ENCODE measurements at regions not wholly inside any gene's neighbourhood (a gene's known extent, or its start where the extent isn't known, plus 50 kb on each side); places are given as distances from the start of the nearest gene placed in this dataset.

DNA sequence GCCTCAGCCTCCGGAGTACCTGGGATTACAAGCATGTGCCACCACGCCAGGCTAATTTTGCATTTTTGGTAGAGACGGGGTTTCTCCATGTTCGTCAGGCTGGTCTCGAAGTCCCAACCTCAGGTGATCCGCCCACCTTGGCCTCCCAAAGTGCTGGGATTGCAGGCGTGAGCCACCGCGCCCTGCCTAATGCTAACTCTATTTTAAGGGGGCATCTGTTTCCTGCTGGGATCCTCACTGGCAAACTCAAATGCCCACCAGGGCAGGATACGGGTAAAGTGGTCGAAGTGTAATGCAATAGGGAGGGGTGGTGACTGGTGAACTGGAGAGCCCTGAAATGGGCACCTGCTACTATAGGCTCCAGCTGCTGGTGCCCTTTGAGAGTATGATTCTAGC, 131.9 kb upstream of the ZNF217 start:
- no peaks in the 10 kb centered on the region for H3K9me2 ChIP-seq (replicated peaks; ENCODE audit: insufficient read depth, low read length)
- no peak overlapping the region for H3K27ac ChIP-seq (ENCODE audit: low read depth, low read length)
- no peak overlapping the region for H3K9ac ChIP-seq (ENCODE audit: low read length)
- 0 out of 2 replicates have a peak, but pooled peaks cover 2% of the 10 kb centered on the region for H3F3A ChIP-seq (ENCODE audit: insufficient read depth)
- no peaks in the 10 kb centered on the region for H3K79me2 ChIP-seq (ENCODE audit: insufficient read depth, low read length)
- no peak overlapping the region for H3K4me3 ChIP-seq (ENCODE audit: insufficient read depth, low read length, poor library complexity, severe bottlenecking)
- H2AFZ ChIP-seq (ENCODE audit: low read depth, low read length, severe bottlenecking) = no peak overlapping the region
- no peaks in the 10 kb centered on the region for H3K27me3 ChIP-seq (ENCODE audit: low read length)
- H3K4me2 ChIP-seq (ENCODE audit: low read depth, low read length, poor library complexity, severe bottlenecking) = no peak overlapping the region
- no peak for TF ChIP-seq CTCF (IDR thresholded peaks at IDR 0.05; ENCODE audit: insufficient read depth, low read length, poor library complexity, severe bottlenecking)
- no peak for TF ChIP-seq EZH2phosphoT487 (conservative IDR thresholded peaks at IDR 0.05; ENCODE audit: low read length)
- H3K36me3 ChIP-seq (ENCODE audit: low read length) = no peaks in the 10 kb centered on the region
- no peaks in the 10 kb centered on the region for H3K9me3 ChIP-seq (ENCODE audit: insufficient read depth, low read length)
- H4K20me1 ChIP-seq (ENCODE audit: low read depth, low read length) = no peaks in the 10 kb centered on the region

DNA sequence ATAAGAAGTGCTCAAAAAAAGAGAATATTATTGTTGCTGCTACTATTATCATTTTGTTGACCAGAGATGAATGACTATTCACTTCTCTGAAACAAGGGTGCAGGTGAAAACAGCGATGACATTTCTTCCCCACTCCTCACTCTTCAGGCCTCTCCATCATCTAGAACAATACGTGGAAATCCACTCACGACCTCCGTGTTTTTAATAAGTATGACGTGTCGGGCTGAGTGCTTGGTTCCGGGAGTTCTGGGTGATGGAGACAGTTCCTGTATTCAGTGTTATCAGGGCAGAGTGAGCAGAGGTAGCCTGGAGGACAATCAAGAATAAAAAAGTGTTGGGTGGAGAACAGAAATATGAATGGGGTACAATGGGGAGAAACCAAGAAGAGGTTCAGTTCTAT, 130.0 kb upstream of the ZNF217 start:
- Histone ChIP-seq H3K4me3 (ENCODE audit: insufficient read depth, low read length, poor library complexity, severe bottlenecking) (no peak overlapping the region), H3F3A (ENCODE audit: insufficient read depth) (0 out of 2 replicates have a peak, but pooled peaks cover 2% of the 10 kb centered on the region)

GRCh38 chr20:53723045-53723444, 129.4 kb upstream of the ZNF217 start:
- Histone ChIP-seq H3K9ac (ENCODE audit: low read length) (no peak overlapping the region), H3K9me3 (ENCODE audit: insufficient read depth, low read length) (no peaks in the 10 kb centered on the region), H3K27me3 (ENCODE audit: low read length) (no peaks in the 10 kb centered on the region), H3K79me2 (ENCODE audit: insufficient read depth, low read length) (no peaks in the 10 kb centered on the region), H3K27ac (ENCODE audit: low read depth, low read length) (no peak overlapping the region), H4K20me1 (ENCODE audit: low read depth, low read length) (no peaks in the 10 kb centered on the region), H3K4me3 (ENCODE audit: insufficient read depth, low read length, poor library complexity, severe bottlenecking) (no peak overlapping the region), H3K36me3 (ENCODE audit: low read length) (no peaks in the 10 kb centered on the region), H3K4me2 (ENCODE audit: low read depth, low read length, poor library complexity, severe bottlenecking) (no peak overlapping the region), H3K9me2 (replicated peaks; ENCODE audit: insufficient read depth, low read length) (no peaks in the 10 kb centered on the region), H3F3A (ENCODE audit: insufficient read depth) (0 out of 2 replicates have a peak, but pooled peaks cover 2% of the 10 kb centered on the region), H2AFZ (ENCODE audit: low read depth, low read length, severe bottlenecking) (no peak overlapping the region)
- TF ChIP-seq CTCF (IDR thresholded peaks at IDR 0.05; ENCODE audit: insufficient read depth, low read length, poor library complexity, severe bottlenecking) = no peak
- TF ChIP-seq EZH2phosphoT487 (conservative IDR thresholded peaks at IDR 0.05; ENCODE audit: low read length) = no peak

More for the DNA sequence above, 130.0 kb upstream of the ZNF217 start:
- no peak overlapping the region for H3K9ac ChIP-seq (ENCODE audit: low read length)
- H3K9me2 ChIP-seq (replicated peaks; ENCODE audit: insufficient read depth, low read length) = no peaks in the 10 kb centered on the region
- no peaks in the 10 kb centered on the region for H3K9me3 ChIP-seq (ENCODE audit: insufficient read depth, low read length)
- H3K36me3 ChIP-seq (ENCODE audit: low read length) = no peaks in the 10 kb centered on the region
- no peaks in the 10 kb centered on the region for H3K27me3 ChIP-seq (ENCODE audit: low read length)
- no peaks in the 10 kb centered on the region for H3K79me2 ChIP-seq (ENCODE audit: insufficient read depth, low read length)
- no peak overlapping the region for H2AFZ ChIP-seq (ENCODE audit: low read depth, low read length, severe bottlenecking)
- no peaks in the 10 kb centered on the region for H4K20me1 ChIP-seq (ENCODE audit: low read depth, low read length)
- TF ChIP-seq CTCF (IDR thresholded peaks at IDR 0.05; ENCODE audit: insufficient read depth, low read length, poor library complexity, severe bottlenecking) = no peak
- TF ChIP-seq EZH2phosphoT487 (conservative IDR thresholded peaks at IDR 0.05; ENCODE audit: low read length) = no peak
- no peak overlapping the region for H3K4me2 ChIP-seq (ENCODE audit: low read depth, low read length, poor library complexity, severe bottlenecking)
- H3K27ac ChIP-seq (ENCODE audit: low read depth, low read length) = no peak overlapping the region

Measured in SU-DHL-6 (cell line).